Activated CD4-positive, alpha-beta T cell treated with anti-CD3 and anti-CD28 coated beads, Interleukin-2, Interleukin-4, amounts not matched to agents 100 ng/mL and 50 ng/mL, durations not matched to agents 16 hours and 8 hours (primary cell): ENCODE measurements at regions not wholly inside any gene's neighbourhood (a gene's known extent, or its start where the extent isn't known, plus 50 kb on each side); places are given as distances from the start of the nearest gene placed in this dataset.

Source experiments
- DNase-seq: peaks from one replicate; pipeline ENCODE4 v3.0.0-alpha.2; 2020; ENCODE audit warnings: low spot score

DNA sequence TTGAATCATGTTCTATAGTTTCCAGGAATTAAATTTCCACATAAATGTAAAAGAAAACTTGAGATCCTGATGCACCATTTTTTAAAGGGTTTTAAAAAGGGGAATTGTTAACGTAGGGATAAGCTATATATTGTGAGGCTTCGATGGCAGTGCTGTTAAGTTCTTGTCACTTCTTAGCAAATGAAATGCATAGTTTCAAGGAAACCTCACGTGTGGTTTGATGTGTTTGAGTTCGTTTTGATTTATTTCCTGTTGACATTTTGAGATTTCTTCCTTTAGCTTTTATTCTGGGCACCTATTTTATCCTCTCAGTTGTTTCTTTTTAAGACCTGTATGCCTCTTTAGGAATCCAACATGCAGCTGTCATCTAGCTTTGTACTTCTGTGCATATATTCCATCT, 301.0 kb downstream of the DOCK8 start:
- DNase-seq: peak; percentile 11

DNA sequence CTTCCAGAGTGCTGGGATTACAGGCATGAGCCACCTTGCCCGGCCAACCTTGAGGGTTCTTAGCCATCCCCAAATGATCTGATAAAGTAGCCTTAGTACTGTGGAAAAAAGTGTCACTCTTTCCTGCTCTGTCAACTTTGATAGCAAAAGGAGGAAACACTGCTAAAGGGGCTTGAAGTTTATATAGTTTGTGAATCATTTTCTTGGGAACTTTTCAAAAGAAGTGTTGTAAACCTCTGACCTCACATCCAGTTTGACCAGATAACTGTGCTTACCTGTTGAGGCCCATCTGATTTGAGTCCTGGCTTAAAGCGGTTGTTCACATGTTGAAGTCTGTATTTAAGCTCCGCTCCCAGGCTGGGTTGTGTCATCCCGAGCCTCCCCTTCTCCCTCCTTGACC, 303.3 kb downstream of the DOCK8 start:
- DNase-seq: no peak

DNA sequence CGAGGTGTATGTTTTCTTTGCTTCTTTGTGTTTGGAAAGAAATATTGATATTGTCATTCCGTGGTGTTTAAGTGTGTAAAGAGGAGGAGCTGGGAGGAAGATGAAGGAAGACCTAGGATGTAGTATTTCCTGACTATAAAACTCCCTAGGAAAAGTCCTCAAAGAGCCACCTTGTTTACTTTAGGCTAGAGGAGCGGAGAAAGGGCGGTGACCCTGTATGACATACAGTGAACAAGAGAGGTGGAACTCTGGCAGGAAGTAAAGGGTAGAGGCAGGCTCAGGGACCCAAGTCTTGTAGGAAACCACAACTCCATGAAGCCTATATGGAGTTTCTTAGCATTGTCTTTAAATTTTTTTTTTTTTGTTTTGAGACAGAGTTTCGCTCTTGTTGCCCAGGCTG, 303.9 kb downstream of the DOCK8 start:
- DNase-seq: no peak

DNA sequence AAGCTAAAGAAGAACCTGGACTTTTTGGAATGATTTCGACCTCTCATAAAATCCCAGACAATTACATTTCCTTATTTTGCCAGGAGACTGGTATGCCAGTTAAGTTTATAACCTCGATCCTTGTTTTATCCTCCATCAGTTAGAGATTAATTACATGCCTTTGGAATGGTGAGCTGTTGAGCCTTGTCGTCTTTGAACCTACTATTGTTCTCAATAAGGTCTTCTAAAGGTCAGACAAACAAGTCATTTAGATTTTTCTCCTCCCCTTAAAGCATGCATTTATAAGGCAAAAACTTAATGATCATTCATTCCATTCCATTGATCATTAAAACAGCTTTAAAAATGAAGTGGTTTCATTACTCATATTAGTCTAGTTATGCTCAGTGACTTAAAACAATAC, 304.9 kb downstream of the DOCK8 start:
- DNase-seq: no peak

DNA sequence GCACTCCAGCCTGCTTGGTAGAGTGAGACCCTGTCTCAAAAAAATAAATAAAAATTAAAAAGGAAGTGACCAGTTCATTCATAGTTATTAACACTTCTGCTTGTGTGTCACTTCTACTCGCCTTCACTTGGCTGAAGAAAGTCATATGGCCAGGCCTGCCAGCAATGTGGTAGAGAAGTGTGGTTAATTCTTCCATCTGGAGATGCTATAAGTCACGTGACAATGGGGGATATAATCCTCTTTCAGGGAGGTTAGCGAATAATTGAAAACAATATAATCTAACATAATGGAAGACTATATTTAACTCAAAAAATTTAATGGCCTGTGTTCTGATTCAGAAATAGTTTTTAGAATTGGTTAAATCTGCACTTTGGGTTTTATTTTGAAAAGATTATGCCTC, 305.6 kb downstream of the DOCK8 start:
- DNase-seq: no peak

DNA sequence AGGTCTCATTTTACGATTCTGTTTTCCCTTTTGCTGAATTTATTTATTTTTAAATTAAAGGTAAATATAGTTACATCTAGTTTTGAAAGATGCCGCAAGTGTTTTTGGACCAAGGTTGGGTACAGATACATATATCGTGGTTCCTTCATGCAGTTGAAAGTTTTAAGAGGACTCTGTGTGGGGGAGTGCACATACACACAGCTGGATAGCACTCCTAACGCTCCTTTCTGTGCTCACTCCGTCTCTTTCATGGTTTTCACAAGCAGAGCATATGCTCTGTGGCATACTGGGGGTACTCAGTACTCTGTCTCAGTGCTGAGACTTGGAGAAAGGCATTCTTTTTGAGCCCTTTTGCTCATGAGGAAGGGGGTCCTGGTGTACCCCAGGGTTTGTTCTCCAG, 307.5 kb downstream of the DOCK8 start:
- no peak for DNase-seq

DNA sequence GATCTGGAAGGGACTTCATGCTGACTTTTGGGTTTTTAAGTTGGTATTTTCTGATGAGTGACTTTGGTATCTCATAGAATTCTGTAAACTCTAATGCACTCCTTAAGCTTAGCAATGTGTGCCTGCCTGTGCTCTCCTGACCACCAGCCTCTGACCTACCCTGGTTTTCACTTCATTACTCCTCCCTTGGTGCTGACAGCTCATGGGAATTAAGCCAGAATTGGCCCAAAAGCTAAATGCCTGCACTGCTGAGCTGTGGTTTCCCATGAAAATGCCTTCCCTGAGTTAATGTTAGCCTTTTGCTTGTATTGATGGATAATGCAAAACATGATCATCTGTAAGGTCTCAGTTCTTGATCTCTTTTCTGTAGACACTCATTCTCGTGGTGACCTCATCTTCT, 308.0 kb downstream of the DOCK8 start:
- DNase-seq: no peak

DNA sequence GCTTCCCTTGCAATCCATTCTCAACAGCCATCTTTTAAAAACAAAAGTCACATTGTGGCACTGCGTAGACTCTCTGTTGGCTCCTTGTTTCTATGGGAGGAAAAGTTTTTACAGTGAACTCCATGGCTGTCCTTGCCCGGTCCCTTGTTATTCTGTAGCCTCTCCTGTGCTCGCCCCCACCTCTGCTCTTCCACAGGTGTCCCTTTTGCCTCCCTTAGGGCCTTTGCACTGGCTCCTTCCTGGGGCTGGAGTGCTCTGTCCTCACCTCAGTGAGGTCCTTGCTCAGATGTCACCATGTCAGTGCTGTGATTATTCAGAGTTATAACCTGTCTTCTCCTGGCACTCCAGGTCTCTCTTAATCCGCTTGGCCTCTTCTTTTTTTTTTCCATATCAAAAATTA, 308.8 kb downstream of the DOCK8 start:
- DNase-seq: no peak

DNA sequence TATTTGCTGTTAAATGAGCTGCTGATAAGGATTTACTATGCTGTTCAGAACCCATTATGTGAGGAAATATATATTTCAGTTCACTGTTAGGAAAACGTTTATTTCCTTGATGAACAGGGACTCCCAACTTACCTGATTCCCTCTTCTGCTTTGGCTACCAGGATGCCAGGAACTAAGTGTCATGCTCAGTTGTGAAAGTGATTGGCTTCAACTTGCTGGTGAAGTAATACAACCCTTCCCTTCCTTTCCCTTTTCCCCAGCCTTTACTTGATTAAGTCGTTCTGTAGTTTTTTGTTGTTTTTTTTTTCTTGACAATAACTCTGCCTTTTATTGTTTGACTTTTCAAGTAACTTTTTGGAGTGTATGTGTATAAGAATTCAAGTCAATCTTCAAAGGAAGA, 309.3 kb downstream of the DOCK8 start:
- DNase-seq: no peak

DNA sequence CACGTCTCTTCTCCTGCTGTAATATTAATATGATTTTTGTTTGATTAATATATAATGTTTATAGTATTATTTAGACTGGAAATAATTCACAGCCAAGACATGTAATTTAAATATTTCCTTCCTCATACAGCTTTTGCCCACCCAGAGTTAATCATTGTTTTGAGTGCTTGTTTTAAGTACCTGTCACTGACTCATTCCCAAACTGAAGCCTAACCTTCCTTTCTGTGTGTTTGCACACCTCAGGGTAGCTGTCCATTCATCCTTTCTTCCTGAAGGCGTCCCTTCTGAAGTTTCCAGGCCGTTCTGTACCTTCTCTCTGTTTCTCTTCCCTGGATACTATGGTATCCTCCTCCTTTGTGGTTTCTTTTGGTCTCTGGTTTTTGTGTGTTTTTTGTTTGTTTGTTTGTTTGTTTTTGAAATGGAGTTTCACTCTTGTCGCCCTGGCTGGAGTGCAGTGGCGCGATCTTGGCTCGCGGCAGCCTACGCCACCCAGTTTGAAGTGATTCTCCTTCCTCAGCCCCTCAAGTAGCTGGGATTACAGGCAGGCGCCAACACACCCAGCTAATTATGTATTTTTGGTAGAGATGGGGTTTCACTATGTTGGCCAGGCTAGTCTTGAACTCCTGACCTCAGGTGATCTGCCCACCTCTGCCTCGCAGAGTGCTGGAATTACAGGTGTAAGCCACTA, 312.4 kb downstream of the DOCK8 start:
- no peak for DNase-seq

DNA sequence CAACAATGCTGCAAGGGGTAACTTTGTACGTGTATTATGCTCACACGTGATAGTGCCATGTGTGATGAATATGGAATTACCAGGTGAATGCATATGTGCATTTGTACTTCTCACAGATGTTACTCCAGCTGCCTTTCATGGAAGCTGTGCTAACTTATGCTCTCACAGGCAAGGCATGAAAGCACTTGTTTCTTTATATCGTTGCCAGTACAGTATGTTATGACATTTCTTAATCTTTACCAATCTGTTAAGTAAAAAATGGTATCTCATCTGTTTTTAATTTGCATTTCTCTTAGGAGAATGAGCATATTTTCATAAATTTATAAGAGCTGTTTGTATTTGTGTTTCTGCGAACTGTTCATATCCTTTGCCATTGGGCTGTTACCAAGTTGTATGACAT, 311.8 kb upstream of the DMRT1 start:
- DNase-seq: no peak

DNA sequence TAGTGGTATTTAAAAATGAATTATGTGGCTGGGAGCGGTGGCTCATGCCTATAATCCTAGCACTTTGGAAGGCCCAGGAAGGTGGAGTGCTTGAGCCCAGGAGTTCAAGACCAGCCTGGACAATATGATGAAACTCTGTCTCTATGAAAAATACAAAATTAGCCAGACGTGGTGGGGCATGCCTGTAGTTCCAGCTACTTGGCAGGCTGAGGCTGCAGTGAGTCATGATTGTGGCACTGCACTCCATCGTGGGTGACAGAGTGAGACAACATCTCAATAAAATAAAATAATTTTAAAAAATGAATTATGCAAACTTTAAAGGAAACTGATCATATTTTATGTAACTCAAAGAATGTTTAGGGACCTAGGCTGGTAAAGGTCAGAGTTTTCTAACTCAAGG, 310.8 kb upstream of the DMRT1 start:
- DNase-seq: no peak

DNA sequence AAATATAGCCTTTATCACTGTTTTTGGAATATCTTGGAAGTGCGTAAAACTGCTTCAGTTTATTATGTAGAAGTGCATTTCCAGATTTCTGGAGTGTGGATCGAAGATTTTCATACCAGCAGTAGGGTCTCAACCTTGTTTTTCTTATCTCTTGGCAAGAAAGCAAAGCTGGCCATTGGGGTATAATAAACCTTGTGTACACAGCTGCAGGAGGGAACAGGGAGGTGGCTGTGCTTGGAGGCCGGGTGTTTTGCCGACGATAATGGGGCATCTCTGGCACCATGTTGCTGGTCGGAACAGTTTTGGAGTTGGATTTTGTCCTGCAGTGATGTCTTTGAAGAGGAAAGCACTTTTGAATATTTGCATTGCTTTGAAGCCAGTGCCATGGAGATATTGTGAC, 308.8 kb upstream of the DMRT1 start:
- no peak for DNase-seq

DNA sequence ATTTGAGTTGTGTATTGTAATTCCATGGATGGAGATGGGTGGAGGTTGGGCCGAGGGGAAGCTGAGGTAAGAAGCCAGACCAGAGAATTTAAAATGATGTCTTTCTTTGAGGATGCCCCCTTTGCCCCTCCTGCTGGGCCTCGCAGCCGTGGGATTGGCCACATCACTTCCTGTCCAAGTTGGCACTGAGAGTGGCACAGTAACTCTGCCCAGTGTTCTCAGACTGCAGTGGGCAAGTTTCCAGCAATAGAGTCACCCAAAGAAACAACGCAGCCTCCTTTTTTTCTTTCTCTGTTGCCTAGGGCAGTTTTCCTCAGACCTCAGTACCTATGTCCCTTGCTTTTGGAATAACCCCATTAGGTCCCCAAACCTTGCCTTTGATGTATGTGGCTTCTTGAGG, 306.6 kb upstream of the DMRT1 start:
- no peak for DNase-seq

DNA sequence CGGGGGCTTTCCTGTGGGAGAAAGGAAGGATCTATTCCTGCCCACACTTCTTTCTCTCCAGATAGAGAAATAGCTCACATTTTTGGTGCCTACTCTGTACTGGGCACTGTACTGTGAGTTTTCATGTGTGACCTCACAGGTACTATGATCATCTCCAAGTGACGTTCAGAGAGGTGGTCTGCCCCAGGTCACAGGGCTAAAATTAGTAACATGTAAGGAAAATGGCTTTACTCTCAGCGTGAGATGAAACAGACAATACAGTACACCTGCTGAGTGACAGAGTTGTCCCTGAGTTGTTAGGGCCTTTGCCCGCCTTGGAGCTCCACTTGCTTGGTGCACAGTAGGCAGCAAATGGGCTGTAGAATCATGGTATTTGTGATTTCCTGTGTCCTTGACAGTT, 306.1 kb upstream of the DMRT1 start:
- DNase-seq: no peak

DNA sequence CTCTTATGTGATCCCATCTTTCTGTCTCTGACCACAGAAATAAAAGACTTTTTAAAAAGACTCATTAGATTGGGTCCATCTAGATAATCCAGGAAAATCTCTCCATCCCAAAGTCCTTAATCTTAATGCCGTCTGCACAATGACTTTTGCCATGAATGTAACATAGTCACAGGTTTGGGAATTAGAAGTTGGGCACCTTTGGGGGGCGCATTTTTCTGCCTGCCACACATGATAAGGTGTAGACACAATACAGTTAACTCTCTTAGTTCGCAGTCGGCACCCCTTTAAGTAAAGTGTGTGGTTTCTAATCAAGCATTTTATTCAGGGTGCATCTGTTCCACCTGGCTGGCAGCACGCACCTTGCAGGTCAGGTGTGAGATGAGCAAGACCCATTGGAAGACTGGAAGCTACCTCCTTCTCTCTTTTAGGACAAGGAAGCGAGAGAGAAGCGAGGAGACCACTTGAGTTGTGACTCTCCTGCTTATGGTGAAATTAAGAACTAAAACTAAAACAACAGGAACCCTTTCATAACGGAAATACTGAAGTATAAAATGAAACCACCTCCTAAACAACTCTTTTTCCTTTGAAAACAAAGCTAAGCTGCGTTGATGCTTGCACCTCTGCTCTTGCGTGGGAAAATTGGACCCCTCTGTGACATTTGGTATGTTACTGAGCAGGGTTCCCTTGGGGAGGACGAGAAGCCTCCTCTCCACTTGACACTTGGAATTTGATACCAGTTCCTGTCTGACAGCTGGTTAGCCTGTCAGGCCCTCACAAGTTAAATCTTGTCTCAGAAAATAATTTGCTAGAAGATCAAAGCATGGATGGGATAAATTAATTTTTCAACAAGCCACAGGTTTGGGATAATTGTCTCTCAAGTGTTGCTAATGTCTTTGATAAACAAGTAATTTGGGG, 304.6 kb upstream of the DMRT1 start:
- no peak for DNase-seq

DNA sequence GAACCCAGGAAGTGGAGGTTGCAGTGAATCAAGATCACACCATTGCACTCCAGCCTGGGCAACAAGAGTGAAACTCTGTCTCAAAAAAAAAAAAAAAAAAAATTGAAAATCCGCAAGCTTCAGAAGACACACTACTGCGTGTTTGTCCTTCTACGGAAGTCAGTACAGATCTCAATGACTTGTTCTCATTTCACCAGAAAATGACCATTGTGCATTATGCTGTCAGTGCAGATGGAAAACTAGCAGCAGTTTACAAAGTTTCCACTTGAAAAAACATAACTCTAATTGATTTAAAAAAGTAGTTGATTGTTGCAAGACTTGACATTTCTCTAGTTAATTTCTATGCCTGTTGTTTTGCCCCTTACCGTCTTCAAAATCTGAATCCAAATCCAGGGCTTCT, 298.0 kb upstream of the DMRT1 start:
- no peak for DNase-seq

DNA sequence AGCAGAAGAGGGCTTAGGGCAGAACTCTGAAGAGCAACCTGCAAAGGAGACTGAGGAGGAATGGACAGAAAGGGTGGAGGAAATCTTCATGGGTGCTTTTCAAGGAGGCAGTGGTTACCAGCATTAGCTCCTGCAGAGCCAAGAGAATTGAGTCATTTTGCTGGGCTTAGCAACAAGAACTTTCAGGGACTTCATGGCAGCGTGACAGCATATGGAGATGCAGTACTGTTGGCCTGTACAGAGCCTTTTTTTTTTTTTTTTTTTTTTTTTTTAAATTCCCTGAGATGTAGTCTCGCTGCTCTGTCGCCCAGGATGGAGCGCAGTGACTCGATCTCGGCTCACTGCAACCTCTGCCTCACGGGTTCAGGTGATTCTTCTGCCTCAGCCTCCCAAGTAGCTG, 296.0 kb upstream of the DMRT1 start:
- no peak for DNase-seq

DNA sequence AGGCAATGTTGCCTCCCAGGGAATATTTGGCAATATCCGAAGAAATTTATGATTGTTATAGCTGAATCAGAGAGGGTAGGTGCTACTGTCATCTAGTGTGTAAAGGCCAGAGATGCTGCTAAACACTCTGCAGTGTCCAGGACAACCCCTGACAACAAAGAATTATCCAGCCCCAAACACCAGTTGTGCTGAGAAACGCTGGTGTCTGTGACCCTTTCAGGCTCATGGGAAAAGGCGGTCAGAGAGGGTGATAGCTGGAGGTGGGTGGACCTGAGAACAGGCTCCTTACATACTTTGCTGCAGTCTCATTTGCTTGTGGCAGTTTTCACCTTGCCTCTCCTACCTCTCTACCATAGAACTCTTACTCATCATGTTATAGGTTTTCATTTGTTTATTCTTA, 295.3 kb upstream of the DMRT1 start:
- no peak for DNase-seq

DNA sequence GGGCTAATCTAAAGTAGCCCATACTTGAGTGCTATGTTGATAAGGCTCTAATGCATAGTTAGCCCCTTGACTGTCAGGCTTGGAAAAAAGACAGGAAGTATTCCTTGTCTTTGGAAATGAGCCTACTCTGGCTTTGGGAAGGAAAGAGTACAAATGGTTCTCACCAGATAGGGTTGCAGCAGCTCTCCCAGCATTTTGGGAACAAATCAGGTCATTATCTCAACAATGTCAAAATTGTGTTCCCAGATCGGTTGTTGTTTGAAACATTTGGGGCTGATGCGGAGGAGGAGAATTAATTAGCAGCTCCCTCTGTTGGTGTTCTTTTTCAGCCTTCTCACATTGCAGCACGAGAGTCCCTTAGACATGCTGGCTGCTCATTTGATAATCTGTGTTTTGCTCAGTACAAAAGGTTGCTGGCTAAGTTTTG, 294.7 kb upstream of the DMRT1 start:
- no peak for DNase-seq

DNA sequence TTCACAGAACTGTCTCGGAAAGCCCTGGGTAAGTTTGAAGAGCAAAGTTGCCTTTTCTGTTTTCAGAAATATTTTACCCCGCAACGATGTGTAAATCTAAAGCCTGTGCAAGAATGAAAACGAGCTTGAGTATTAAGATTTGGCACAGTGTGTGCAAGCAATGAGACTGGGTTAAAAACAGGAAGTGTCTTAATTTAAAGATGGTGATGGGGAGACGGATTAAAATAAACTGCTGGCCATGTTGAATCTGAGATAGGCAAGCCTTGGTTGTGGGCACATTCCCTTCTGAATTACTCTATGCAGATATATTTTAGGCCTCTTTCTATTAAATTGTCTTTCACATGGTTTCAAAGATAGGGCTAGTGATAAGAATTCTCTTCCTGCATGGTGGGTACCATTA, 294.2 kb upstream of the DMRT1 start:
- no peak for DNase-seq

DNA sequence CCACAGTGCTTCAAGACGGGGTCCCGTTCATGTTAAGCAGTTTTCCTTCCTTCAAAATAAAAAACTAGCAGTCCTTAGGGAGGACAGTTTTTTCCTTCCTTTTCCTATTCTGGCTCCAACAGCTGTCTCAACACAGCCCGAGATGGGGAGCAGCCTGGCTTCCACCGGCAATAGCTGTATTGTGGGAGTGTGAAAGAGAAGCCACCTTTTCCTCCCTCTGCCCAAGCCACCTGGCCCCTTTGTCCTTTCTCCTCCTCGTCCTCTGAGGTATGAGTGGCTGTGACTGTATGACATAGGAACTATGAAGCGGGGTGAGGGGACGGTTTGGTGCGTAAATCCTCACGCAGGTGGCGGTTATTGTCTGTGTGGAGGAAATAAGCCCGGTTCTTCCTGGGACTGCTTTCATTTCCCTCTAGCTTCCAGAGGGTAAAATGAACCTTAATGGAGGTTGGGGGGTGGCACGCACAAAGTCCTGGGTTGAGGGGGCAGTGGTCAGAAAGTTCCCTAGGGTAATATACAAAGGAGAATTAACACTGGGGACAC, 292.0 kb upstream of the DMRT1 start:
- no peak for DNase-seq

DNA sequence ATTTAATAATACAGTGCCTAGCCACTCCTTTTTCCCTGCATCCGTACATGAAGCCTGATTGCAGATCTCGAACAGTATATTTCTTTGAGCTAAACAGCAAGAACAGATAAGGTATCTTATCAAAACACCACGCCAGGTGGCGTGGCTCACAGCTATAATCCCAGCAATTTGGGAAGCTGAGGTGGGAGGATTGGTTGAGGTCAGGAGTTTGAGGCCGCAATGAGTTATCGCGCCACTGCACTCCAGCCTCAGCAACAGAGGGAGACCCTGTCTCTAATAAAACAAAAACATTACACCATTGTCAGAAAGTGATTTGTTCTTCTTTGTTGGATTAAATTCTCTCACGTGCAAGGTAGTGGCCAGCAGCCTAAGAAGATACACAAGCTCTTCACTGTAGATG, 291.2 kb upstream of the DMRT1 start:
- DNase-seq: no peak
